Transverse colon (tissue), 4 donors: ENCODE measurements at regions not wholly inside any gene's neighbourhood (a gene's known extent, or its start where the extent isn't known, plus 50 kb on each side); places are given as distances from the start of the nearest gene placed in this dataset.

Experiments used
- DNase-seq: peaks from one replicate; pipeline ENCODE4 v3.0.0-alpha.2; 2019
- H3K27ac ChIP-seq, 4 donors: fragments of 200-600 bp; sonication (generic); 2 replicates each; pipeline ENCODE4 v1.5.1; 2016 to 2018; ENCODE audit warnings: inconsistent platforms in 4 of 4
- H3K27me3 ChIP-seq: fragments of 200-600 bp; sonication (generic); 2 replicates; pipeline ENCODE4 v1.5.1; 2017; ENCODE audit warnings: inconsistent platforms
- H3K36me3 ChIP-seq, 4 donors: fragments of 200-600 bp; sonication (generic); 2 replicates each; pipeline ENCODE4 v1.5.1; 2017 to 2019; ENCODE audit warnings: inconsistent platforms in 4 of 4
- H3K4me1 ChIP-seq, 4 donors: fragments of 200-600 bp; sonication (generic); 2 replicates each; pipeline ENCODE4 v1.5.1; 2017 to 2020; ENCODE audit warnings: inconsistent platforms in 4 of 4
- H3K4me3 ChIP-seq, 4 donors: fragments of 200-600 bp; sonication (generic); 1 replicate in 1 of 4; 2 replicates in 3 of 4; pipeline versions ENCODE4 v1.5.1 to v1.6.1; 2017 to 2019; ENCODE audit warnings: inconsistent platforms in 4 of 4
- H3K9me3 ChIP-seq, 2 donors: fragments of 200-600 bp; sonication (generic); 2 replicates each; pipeline ENCODE4 v1.5.1; 2017 to 2019; ENCODE audit warnings: inconsistent platforms in 2 of 2
- EP300 ChIP-seq: sonication (generic); formaldehyde crosslinking; IDR thresholded peaks from one replicate; pipeline ENCODE4 v1.6.1; 2017; ENCODE audit warnings: antibody characterized with exemption, low read depth
- POLR2A ChIP-seq: fragments of 450-650 bp; IDR thresholded peaks from one replicate; pipeline ENCODE4 v1.6.1; 2016; ENCODE audit warnings: antibody characterized with exemption, mild to moderate bottlenecking, moderate library complexity
- POLR2AphosphoS5 ChIP-seq, 3 donors: sonication (generic); formaldehyde crosslinking; IDR thresholded peaks; one replicate each; pipeline ENCODE4 v1.6.1; 2016; ENCODE audit warnings: antibody characterized with exemption in 3 of 3
- WGBS, 2 donors: methylation state at CpG; one replicate each; pipeline ENCODE4 v1.1.5; 2018; ENCODE audit warnings: low coverage in 1 of 2; 5-methylcytosine and 5-hydroxymethylcytosine counted together
- in situ Hi-C, 4 donors: fragments of 200-750 bp; cut with MboI; loops; one replicate each; pipeline versions ENCODE4 v1.15.0 to v1.15.1; 2017; ENCODE audit warnings: low sequenced_read_pairs in 3 of 4, low pct_ligation_motif_present in 1 of 4, low pct_unique_long_range_greater_than_20kb in 1 of 4
- intact Hi-C: fragments of 100-400 bp; cut with DNase I; formaldehyde crosslinking; loops from one replicate; pipeline ENCODE4 v1.15.1; 2023; ENCODE audit warnings: low total_unique reads
- TF ChIP-seq, protein P1 (sequence below), 5 experiments: fragments of 200-600 bp in 3 of 5; fragments of 450-650 bp in 2 of 5; sonication (generic) in 3 of 5; IDR thresholded peaks; 1 replicate in 2 of 5; 2 replicates in 3 of 5; pipeline ENCODE4 v1.5.1; 2016 to 2017; ENCODE audit warnings: antibody characterized with exemption in 5 of 5, inconsistent platforms in 3 of 5, mild to moderate bottlenecking in 2 of 5, moderate library complexity in 1 of 5

DNA sequence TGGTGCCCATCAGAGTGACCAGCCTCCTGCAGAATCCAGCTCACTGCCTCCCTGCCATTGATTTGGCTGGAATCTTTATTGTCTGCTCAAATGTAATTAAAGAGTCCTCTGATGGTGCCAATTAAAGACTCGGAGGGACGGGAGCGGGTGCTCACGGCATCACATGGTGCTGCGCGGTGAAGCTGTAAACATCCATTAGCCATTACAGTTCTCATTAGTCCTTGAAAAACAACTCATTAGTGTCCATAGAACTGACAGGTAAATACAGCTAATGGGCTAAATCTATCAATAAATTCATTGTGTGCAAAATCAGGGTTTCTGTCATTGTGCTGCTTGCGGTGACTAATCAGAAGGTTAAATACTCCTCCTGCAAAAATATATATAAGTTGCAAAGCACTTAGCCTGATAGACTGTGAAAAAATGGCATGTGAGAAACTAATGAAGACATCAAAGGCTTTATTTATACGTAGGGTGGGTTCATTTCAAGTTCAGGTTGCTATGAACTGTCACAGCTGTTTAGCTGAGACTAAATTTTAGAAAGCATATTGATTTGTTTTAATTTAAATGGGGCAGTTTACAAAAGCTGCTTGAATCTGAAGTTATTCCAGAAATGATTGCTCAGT, 289.8 kb upstream of the POU3F1 start:
- WGBS, 2 donors, result 38 to 58% methylated on average over 2 to 8 of the region's 8 CpGs
- Histone ChIP-seq H3K27me3 (peaks cover 25% of the 10 kb centered on the region), H3K36me3 (no peaks in the 10 kb centered on the region), H3K9me3 (no peaks in the 10 kb centered on the region), H3K27ac (no peak overlapping the region), H3K4me1 (no peaks in the 10 kb centered on the region), H3K4me3 (no peak overlapping the region)
- DNase-seq, result no peak
- intact Hi-C loops (no loop called here), in situ Hi-C loops (no loop called here)
- TF ChIP-seq EP300 (no peak), POLR2AphosphoS5 (IDR thresholded peaks at IDR 0.05) (no peak), POLR2A (no peak)
- TF ChIP-seq, protein P1, sequence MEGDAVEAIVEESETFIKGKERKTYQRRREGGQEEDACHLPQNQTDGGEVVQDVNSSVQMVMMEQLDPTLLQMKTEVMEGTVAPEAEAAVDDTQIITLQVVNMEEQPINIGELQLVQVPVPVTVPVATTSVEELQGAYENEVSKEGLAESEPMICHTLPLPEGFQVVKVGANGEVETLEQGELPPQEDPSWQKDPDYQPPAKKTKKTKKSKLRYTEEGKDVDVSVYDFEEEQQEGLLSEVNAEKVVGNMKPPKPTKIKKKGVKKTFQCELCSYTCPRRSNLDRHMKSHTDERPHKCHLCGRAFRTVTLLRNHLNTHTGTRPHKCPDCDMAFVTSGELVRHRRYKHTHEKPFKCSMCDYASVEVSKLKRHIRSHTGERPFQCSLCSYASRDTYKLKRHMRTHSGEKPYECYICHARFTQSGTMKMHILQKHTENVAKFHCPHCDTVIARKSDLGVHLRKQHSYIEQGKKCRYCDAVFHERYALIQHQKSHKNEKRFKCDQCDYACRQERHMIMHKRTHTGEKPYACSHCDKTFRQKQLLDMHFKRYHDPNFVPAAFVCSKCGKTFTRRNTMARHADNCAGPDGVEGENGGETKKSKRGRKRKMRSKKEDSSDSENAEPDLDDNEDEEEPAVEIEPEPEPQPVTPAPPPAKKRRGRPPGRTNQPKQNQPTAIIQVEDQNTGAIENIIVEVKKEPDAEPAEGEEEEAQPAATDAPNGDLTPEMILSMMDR (IDR thresholded peaks at IDR 0.05), result no peak

DNA sequence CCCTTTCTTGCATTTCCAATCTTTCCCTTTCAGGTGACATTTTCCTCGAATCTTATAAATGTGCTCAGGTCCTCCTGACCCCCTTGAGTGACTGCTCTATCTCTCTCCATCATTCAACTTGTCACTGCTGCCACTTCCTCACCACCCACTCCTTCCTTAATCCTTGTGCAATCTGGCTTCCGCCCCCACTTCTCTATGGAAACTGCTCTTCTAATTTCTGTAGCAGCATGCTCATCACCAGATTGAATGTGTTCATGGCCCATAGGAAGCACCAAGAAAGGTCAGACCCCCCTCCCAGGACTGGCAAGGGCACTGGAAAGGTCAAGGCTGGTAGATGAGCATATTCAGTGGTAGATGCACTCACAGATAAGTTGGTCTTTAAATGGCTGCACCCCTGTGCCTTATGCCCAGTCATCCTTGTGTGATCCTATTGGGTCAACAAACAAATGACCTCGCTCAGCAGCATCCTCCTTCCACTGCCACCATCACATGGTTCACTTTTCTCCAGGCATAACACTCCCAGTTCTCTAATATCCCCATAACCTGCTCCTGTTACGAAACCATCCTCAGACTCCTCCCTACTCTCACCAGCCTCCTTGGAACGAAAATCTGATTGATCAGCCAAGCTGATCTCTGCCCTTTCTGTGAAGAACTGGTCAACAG, 288.5 kb upstream of the POU3F1 start:
- Histone ChIP-seq H3K27ac (no peak overlapping the region), H3K36me3 (no peaks in the 10 kb centered on the region), H3K4me1 (no peaks in the 10 kb centered on the region), H3K9me3 (no peaks in the 10 kb centered on the region), H3K4me3 (no peak overlapping the region), H3K27me3 (peaks cover 25% of the 10 kb centered on the region)
- in situ Hi-C loops, result no loop called here
- TF ChIP-seq, protein P1 (IDR thresholded peaks at IDR 0.05), result no peak
- TF ChIP-seq EP300 (no peak), POLR2AphosphoS5 (IDR thresholded peaks at IDR 0.05) (no peak), POLR2A (no peak)
- WGBS, 2 donors, result 36 to 55% methylated on average over 2 to 5 of the region's 5 CpGs
- no peak for DNase-seq
- intact Hi-C loops, result no loop called here

- H3K27ac ChIP-seq, result no peak overlapping the region
- H3K4me1 ChIP-seq, result no peaks in the 10 kb centered on the region
- in situ Hi-C loops, result no loop called here
- 74 to 79% methylated on average over 6 to 7 of the region's 7 CpGs for WGBS, 2 donors
- TF ChIP-seq POLR2AphosphoS5 (IDR thresholded peaks at IDR 0.05) (no peak), POLR2A (no peak), EP300 (no peak)
- TF ChIP-seq, protein P1 (IDR thresholded peaks at IDR 0.05), result no peak
- DNase-seq, result no peak
- H3K36me3 ChIP-seq, result no peaks in the 10 kb centered on the region
- intact Hi-C loops, result no loop called here
- no peaks in the 10 kb centered on the region for H3K9me3 ChIP-seq
- H3K4me3 ChIP-seq, result no peak overlapping the region
- H3K27me3 ChIP-seq, result peaks cover 25% of the 10 kb centered on the region
These were observed 286.2 kb upstream of the POU3F1 start for GRCh38 chr1:38332649-38333310.

DNA sequence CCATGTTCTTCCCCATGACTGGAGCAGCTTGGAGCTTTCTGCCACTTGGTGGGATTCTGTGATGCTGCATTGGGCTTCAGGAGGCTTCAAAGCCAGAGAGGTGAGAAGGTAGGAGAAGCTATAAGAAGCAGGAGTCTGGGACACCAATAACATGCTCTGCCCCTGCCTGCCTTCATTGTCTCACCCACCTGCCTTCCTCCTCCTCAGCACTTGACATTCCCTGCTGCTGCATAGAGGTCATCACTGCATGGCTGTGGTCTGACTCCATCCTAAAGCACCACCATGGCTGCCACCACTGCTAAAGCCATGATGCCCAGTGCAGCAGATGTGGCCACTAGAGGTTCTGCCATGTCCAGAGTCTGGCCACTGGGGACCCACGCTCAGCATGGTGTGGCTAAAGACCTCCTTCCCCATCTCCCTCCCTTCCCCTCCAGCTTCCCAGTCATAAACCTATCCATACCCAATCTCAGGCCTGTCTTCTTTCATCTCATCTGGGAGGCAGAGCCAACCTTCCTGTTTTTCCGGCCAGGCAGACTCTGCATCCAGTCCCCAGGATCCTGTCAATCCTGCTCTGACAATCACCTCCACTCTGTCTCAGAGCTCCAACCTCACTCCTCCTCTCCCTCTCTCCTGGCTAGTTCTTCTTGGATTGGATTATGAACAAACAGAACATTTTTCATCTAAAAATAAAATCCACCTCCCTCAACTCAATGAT, 285.1 kb upstream of the POU3F1 start:
- in situ Hi-C loops, result no loop called here
- WGBS, 2 donors, result 29 to 34% methylated on average over 1 to 2 of the region's 2 CpGs

More for the DNA sequence above, 285.1 kb upstream of the POU3F1 start:
- H3K27me3 ChIP-seq, result peaks cover 25% of the 10 kb centered on the region
- no peaks in the 10 kb centered on the region for H3K9me3 ChIP-seq
- H3K4me1 ChIP-seq, result no peaks in the 10 kb centered on the region
- H3K36me3 ChIP-seq, result no peaks in the 10 kb centered on the region
- no peak overlapping the region for H3K27ac ChIP-seq
- no peak overlapping the region for H3K4me3 ChIP-seq
- TF ChIP-seq EP300 (no peak), POLR2AphosphoS5 (IDR thresholded peaks at IDR 0.05) (no peak), POLR2A (no peak)
- TF ChIP-seq, protein P1 (IDR thresholded peaks at IDR 0.05), result no peak
- no peak for DNase-seq
- intact Hi-C loops, result no loop called here
